ENCODE measurements at regions not wholly inside any gene's neighbourhood (a gene's known extent, or its start where the extent isn't known, plus 50 kb on each side); places are given as distances from the start of the nearest gene placed in this dataset.
"Not testable (repeated sequence)": the region's sequence is repeated elsewhere in the genome, so short reads cannot be mapped to it uniquely, and the experiment has no call there.

GRCh38 chr4:126761947-126762662 lies 870.7 kb upstream of the INTU start:
- no peak for DNase-seq

- no peak for DNase-seq
Measured at GRCh38 chr4:126762663-126763247, 870.0 kb upstream of the INTU start.

- DNase-seq = no peak
Measured at GRCh38 chr4:126766241-126766640, 866.5 kb upstream of the INTU start.

- DNase-seq = no peak
Measured at GRCh38 chr4:126768338-126768737, 864.4 kb upstream of the INTU start.

GRCh38 chr4:126770811-126771553 lies 861.8 kb upstream of the INTU start:
- DNase-seq = not testable (repeated sequence)

- not testable (repeated sequence) for DNase-seq
Measured at GRCh38 chr4:126771618-126772017, 861.1 kb upstream of the INTU start.

- DNase-seq = no peak
Measured at GRCh38 chr4:126772662-126773061, 860.1 kb upstream of the INTU start.

- no peak for DNase-seq
Measured at GRCh38 chr4:126775485-126776106, 857.2 kb upstream of the INTU start.

GRCh38 chr4:126776361-126776760 lies 856.4 kb upstream of the INTU start:
- no peak for DNase-seq

- DNase-seq = no peak
Measured at GRCh38 chr4:126777649-126778048, 855.1 kb upstream of the INTU start.

GRCh38 chr4:126778348-126778747 lies 854.4 kb upstream of the INTU start:
- DNase-seq = no peak

GRCh38 chr4:126779001-126779400 lies 853.8 kb upstream of the INTU start:
- no peak for DNase-seq

- no peak for DNase-seq
Measured at GRCh38 chr4:126779436-126780166, 853.2 kb upstream of the INTU start.

GRCh38 chr4:126783191-126783590 lies 849.6 kb upstream of the INTU start:
- DNase-seq = no peak

GRCh38 chr4:126784966-126785580 lies 847.7 kb upstream of the INTU start:
- DNase-seq = no peak

GRCh38 chr4:126790633-126791032 lies 842.1 kb upstream of the INTU start:
- DNase-seq = no peak

- no peak for DNase-seq
Measured at GRCh38 chr4:126794363-126794762, 838.4 kb upstream of the INTU start.

- DNase-seq = no peak
Measured at GRCh38 chr4:126798214-126798613, 834.5 kb upstream of the INTU start.

- no peak for DNase-seq
Measured at GRCh38 chr4:126799416-126799815, 833.3 kb upstream of the INTU start.

GRCh38 chr4:126799971-126800574 lies 832.7 kb upstream of the INTU start:
- DNase-seq = no peak

GRCh38 chr4:126800575-126801141 lies 832.1 kb upstream of the INTU start:
- DNase-seq = no peak

- DNase-seq = no peak
Measured at GRCh38 chr4:126807132-126807531, 825.6 kb upstream of the INTU start.
